ENCODE measurements at regions not wholly inside any gene's neighbourhood (a gene's known extent, or its start where the extent isn't known, plus 50 kb on each side); places are given as distances from the start of the nearest gene placed in this dataset.

GRCh38 chr11:127224276-127224675, 223.7 kb upstream of the KIRREL3 start:
- no peak for TF ChIP-seq CTCF (IDR thresholded peaks at IDR 0.05)
- no peak for DNase-seq (ENCODE audit: low spot score)

GRCh38 chr11:127223633-127224032, 223.1 kb upstream of the KIRREL3 start:
- no peak for ATAC-seq (ENCODE audit: low FRiP score)
- TF ChIP-seq CTCF (IDR thresholded peaks at IDR 0.05), result no peak
- DNase-seq (ENCODE audit: low spot score), result no peak

More at GRCh38 chr11:127224276-127224675, 223.7 kb upstream of the KIRREL3 start:
- ATAC-seq (ENCODE audit: low FRiP score), result no peak

- ATAC-seq (ENCODE audit: low FRiP score) (no peak), DNase-seq (ENCODE audit: low spot score) (no peak)
- no peak for TF ChIP-seq CTCF (IDR thresholded peaks at IDR 0.05)
Measured at GRCh38 chr11:127223026-127223425, 222.5 kb upstream of the KIRREL3 start.

GRCh38 chr11:127219704-127220103, 219.1 kb upstream of the KIRREL3 start:
- no peak for TF ChIP-seq CTCF (IDR thresholded peaks at IDR 0.05)
- ATAC-seq (ENCODE audit: low FRiP score) (no peak), DNase-seq (ENCODE audit: low spot score) (no peak)

- no peak for TF ChIP-seq CTCF (IDR thresholded peaks at IDR 0.05)
- ATAC-seq (ENCODE audit: low FRiP score) (no peak), DNase-seq (ENCODE audit: low spot score) (no peak)
Measured at GRCh38 chr11:127218275-127218608, 217.7 kb upstream of the KIRREL3 start.

- DNase-seq (ENCODE audit: low spot score), result no peak
- TF ChIP-seq CTCF (IDR thresholded peaks at IDR 0.05), result no peak
- ATAC-seq (ENCODE audit: low FRiP score), result no peak
Measured at GRCh38 chr11:127217452-127218274, 217.1 kb upstream of the KIRREL3 start.

GRCh38 chr11:127205688-127206217, 205.2 kb upstream of the KIRREL3 start:
- no peak for TF ChIP-seq CTCF (IDR thresholded peaks at IDR 0.05)
- ATAC-seq (ENCODE audit: low FRiP score), result no peak
- no peak for DNase-seq (ENCODE audit: low spot score)

Measured in omental fat pad (tissue), 3 donors.